ENCODE measurements at regions not wholly inside any gene's neighbourhood (a gene's known extent, or its start where the extent isn't known, plus 50 kb on each side); places are given as distances from the start of the nearest gene placed in this dataset.

DNA sequence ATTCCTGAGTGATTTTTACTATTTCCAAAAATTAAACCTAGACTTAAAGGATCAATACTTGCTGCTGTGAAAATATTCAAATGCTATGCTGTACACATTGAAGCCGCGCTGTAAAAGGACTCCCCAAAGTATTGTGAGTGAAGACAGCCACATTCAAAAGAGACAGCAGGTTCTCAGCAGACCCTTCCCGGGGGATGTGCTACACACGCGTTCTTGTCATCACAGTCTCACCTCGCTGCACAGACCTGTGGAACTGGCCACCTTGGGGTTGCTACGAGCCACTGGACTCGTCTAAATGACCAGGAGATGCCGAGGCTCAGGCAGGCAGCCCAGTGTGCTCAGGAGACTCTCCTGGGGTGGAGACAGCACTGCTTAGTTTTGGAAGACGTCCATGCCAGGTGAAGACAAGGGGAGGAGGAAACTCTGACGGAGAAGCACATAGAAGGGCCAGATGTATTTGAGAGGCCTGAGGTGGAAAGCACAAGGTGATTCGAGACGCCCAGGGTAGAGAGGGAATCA, 367.7 kb upstream of the SHH start:
- TF ChIP-seq CTCF (IDR thresholded peaks at IDR 0.05; ENCODE audit: poor library complexity): no peak
- TF ChIP-seq EZH2 (IDR thresholded peaks at IDR 0.05; ENCODE audit: borderline replicate concordance): no peak
- TF ChIP-seq EZH2phosphoT487 (IDR thresholded peaks at IDR 0.05; ENCODE audit: low read depth, severe bottlenecking, unreplicated experiment): no peak

Data from hepatocyte (in vitro differentiated cells).